Activated B cell treated with CpG ODN at 0.5 μM for 24 hours (primary cell): ENCODE measurements at regions not wholly inside any gene's neighbourhood (a gene's known extent, or its start where the extent isn't known, plus 50 kb on each side); places are given as distances from the start of the nearest gene placed in this dataset.

Experiments used
- ATAC-seq: fragments of 200-7000 bp; cut with Tn5 transposase; one replicate; pipeline ENCODE4 v1.10.0; 2021; ENCODE audit warnings: low read depth, mild to moderate bottlenecking, moderate library complexity
- CTCF ChIA-PET: fragments of 350-600 bp; sonication (Branson Sonifier 250); formaldehyde crosslinking; loops from one replicate; lab custom pipeline; 2021; ENCODE audit warnings: antibody characterized with exemption; lab: Charles Lee
- POLR2A ChIA-PET: fragments of 350-600 bp; sonication (Branson Sonifier 250); formaldehyde crosslinking; loops from one replicate; lab custom pipeline; 2021; ENCODE audit warnings: antibody characterized with exemption; lab: Charles Lee
- DNase-seq: peaks from one replicate; pipeline ENCODE4 v3.0.0; 2022
- H3K27ac Mint-ChIP-seq: one replicate; pipeline ENCODE4 v1.8.0; 2020; ENCODE audit warnings: mixed read lengths
- H3K27me3 Mint-ChIP-seq: one replicate; pipeline ENCODE4 v1.8.0; 2021; ENCODE audit warnings: mixed read lengths
- H3K36me3 Mint-ChIP-seq: one replicate; pipeline ENCODE4 v1.8.0; 2021; ENCODE audit warnings: low read depth, mixed read lengths
- H3K4me1 Mint-ChIP-seq: one replicate; pipeline ENCODE4 v1.8.0; 2021; ENCODE audit warnings: mixed read lengths
- H3K4me3 Mint-ChIP-seq: one replicate; pipeline ENCODE4 v1.8.0; 2020; ENCODE audit warnings: mild to moderate bottlenecking, mixed read lengths
- H3K9me3 Mint-ChIP-seq: one replicate; pipeline ENCODE4 v1.8.0; 2020; ENCODE audit warnings: mixed read lengths
- intact Hi-C: fragments of 100-400 bp; cut with micrococcal nuclease; formaldehyde crosslinking; loops from one replicate; pipeline ENCODE4 v1.15.1; 2024
- TF ChIP-seq, protein P1 (sequence below): fragments of 200-600 bp; IDR thresholded peaks from one replicate; pipeline ENCODE4 v1.8.0; 2022; ENCODE audit warnings: antibody characterized with exemption, mild to moderate bottlenecking

GRCh38 chr5:92471861-92472260 is 1088.7 kb upstream of the ARRDC3 start:
- ChIA-PET CTCF (no interaction called here), POLR2A (no interaction called here)
- DNase-seq (no peak), ATAC-seq (no peak)
- Mint-ChIP-seq H3K4me3 (no peak overlapping the region), H3K27me3 (no peaks in the 10 kb centered on the region), H3K4me1 (no peaks in the 10 kb centered on the region), H3K9me3 (peaks cover 5% of the 10 kb centered on the region), H3K27ac (no peak overlapping the region), H3K36me3 (no peaks in the 10 kb centered on the region)
- TF ChIP-seq, protein P1, sequence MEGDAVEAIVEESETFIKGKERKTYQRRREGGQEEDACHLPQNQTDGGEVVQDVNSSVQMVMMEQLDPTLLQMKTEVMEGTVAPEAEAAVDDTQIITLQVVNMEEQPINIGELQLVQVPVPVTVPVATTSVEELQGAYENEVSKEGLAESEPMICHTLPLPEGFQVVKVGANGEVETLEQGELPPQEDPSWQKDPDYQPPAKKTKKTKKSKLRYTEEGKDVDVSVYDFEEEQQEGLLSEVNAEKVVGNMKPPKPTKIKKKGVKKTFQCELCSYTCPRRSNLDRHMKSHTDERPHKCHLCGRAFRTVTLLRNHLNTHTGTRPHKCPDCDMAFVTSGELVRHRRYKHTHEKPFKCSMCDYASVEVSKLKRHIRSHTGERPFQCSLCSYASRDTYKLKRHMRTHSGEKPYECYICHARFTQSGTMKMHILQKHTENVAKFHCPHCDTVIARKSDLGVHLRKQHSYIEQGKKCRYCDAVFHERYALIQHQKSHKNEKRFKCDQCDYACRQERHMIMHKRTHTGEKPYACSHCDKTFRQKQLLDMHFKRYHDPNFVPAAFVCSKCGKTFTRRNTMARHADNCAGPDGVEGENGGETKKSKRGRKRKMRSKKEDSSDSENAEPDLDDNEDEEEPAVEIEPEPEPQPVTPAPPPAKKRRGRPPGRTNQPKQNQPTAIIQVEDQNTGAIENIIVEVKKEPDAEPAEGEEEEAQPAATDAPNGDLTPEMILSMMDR, result no peak
- intact Hi-C loops, result no loop called here

- POLR2A ChIA-PET, result no interaction called here
- Mint-ChIP-seq H3K36me3 (no peaks in the 10 kb centered on the region), H3K4me1 (no peaks in the 10 kb centered on the region), H3K4me3 (no peak overlapping the region), H3K27me3 (no peaks in the 10 kb centered on the region), H3K27ac (no peak overlapping the region), H3K9me3 (peaks cover 5% of the 10 kb centered on the region)
- intact Hi-C loops, result no loop called here
- DNase-seq (no peak), ATAC-seq (no peak)
- TF ChIP-seq, protein P1, result no peak
- CTCF ChIA-PET, result no interaction called here
Measured at GRCh38 chr5:92470770-92471169, 1087.7 kb upstream of the ARRDC3 start.

DNA sequence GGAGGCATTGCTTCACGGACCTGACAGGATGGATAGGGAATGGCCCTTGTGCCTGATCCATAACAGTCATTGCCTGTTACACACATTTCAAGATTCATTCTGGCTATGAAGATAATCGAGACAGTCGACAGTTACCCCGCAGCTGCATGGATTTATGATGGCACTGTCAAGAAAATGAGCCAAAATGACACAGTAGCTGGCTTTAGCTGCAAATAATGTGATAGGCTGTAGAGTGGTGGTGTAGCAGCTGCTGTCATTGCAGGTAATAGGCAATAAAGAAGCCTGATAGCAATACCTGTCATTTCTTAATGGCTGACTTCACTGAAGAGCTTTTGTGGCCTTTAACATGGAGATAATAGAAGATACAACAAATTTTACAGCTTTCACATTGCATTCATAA is 1085.2 kb upstream of the ARRDC3 start:
- POLR2A ChIA-PET, result no interaction called here
- ATAC-seq (no peak), DNase-seq (no peak)
- no peaks in the 10 kb centered on the region for H3K27me3 Mint-ChIP-seq
- CTCF ChIA-PET, result no interaction called here
- intact Hi-C loops, result no loop called here
- H3K9me3 Mint-ChIP-seq, result peaks cover 4% of the 10 kb centered on the region
- no peak overlapping the region for H3K4me3 Mint-ChIP-seq
- no peaks in the 10 kb centered on the region for H3K36me3 Mint-ChIP-seq
- no peaks in the 10 kb centered on the region for H3K4me1 Mint-ChIP-seq
- H3K27ac Mint-ChIP-seq, result no peak overlapping the region
- TF ChIP-seq, protein P1, result no peak

- ATAC-seq (no peak), DNase-seq (no peak)
- Mint-ChIP-seq H3K27me3 (no peaks in the 10 kb centered on the region), H3K4me1 (no peaks in the 10 kb centered on the region), H3K9me3 (no peaks in the 10 kb centered on the region), H3K36me3 (no peaks in the 10 kb centered on the region), H3K4me3 (no peak overlapping the region), H3K27ac (no peak overlapping the region)
- TF ChIP-seq, protein P1, result no peak
- CTCF ChIA-PET, result no interaction called here
- POLR2A ChIA-PET, result no interaction called here
- intact Hi-C loops, result no loop called here
Measured at GRCh38 chr5:92467695-92468094, 1084.6 kb upstream of the ARRDC3 start.

DNA sequence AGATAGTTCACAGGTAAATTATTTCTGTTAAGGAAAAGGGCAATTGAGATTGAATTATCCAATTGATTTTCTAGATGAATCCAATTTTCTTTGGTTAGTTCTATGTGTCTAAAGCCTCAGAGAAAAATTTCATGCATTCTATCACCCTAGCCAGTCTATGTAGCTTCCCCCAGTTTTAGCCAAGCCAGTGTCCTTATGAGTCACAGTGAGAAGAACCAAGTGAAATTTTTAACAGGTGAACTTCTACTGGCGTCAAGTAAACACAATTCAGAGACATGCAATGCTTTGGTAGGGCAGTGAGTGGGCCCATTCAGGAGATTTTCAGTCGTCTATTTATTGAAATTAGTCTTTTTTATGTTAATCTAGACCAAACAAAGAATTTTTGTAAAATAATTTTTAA is 1077.4 kb upstream of the ARRDC3 start:
- Mint-ChIP-seq H3K4me1 (no peaks in the 10 kb centered on the region), H3K27ac (no peak overlapping the region), H3K4me3 (no peak overlapping the region), H3K9me3 (no peaks in the 10 kb centered on the region), H3K36me3 (no peaks in the 10 kb centered on the region), H3K27me3 (no peaks in the 10 kb centered on the region)
- intact Hi-C loops, result no loop called here
- DNase-seq, result no peak
- ChIA-PET CTCF (no interaction called here), POLR2A (no interaction called here)
- TF ChIP-seq, protein P1, result no peak
- ATAC-seq, result no peak
